ENCODE measurements at regions not wholly inside any gene's neighbourhood (a gene's known extent, or its start where the extent isn't known, plus 50 kb on each side); places are given as distances from the start of the nearest gene placed in this dataset.
"Not testable (repeated sequence)": the region's sequence is repeated elsewhere in the genome, so short reads cannot be mapped to it uniquely, and the experiment has no call there.

- no peak for DNase-seq (ENCODE audit: low spot score)
Measured at GRCh38 chr3:87719060-87719459, 339.7 kb downstream of the CGGBP1 start.

DNA sequence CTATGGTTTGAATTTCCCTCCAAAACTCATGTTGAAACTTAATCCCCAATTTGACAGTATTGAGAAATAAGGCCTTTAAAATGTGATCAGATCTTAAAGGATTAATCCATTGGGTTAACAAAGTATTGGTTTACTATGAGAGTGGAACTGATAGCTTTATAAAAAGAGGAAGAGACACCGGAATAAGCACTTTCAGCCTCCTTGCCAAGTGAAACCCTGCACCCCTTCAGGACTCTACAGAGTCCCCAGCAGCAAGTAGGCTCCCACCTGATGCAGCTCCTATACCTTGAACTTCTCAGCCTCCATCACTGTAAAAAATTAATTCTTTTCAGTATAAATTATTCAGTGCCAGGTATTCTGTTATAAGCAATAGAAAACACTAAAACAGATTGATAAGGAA is 348.3 kb downstream of the CGGBP1 start:
- DNase-seq (ENCODE audit: low spot score): no peak

DNA sequence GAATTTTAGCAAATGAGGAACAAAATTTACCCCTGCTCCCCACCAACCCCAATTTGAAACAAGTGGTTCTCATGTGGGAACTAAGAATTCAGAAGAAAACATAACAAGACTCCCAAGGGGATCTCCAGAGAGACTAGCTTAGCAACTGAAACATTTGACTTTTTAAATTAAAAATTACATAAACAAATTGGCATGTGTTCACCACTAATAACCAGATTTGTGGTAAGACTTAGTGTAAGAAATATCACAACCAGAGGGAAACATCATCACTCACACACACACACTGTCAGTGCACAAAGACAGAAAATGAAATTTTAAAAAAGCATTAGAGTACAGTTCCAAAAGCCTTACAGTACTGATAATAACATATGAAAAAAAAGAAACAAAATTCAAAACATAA is 348.8 kb downstream of the CGGBP1 start:
- DNase-seq (ENCODE audit: low spot score): no peak

- no peak for DNase-seq (ENCODE audit: low spot score)
Measured at GRCh38 chr3:87706176-87706575, 352.6 kb downstream of the CGGBP1 start.

DNA sequence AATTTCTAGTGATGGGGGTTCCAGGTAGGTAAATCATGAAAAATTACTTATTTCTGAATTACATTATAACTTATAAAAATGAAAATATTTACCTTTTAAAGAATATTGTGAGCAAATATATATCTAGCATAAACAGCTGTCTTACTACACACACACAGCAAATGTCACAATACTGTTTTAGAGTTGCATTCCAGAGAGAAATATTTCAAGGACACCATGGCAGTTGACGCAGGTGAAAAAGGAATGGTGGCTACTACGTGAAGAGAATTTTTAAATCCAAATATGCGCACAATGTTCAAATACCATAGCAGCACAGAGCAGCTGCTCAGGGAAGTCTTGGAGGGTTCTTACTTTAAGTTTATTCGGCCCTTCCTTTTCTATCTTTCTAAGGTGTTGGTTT is 356.2 kb downstream of the CGGBP1 start:
- DNase-seq (ENCODE audit: low spot score): no peak

DNA sequence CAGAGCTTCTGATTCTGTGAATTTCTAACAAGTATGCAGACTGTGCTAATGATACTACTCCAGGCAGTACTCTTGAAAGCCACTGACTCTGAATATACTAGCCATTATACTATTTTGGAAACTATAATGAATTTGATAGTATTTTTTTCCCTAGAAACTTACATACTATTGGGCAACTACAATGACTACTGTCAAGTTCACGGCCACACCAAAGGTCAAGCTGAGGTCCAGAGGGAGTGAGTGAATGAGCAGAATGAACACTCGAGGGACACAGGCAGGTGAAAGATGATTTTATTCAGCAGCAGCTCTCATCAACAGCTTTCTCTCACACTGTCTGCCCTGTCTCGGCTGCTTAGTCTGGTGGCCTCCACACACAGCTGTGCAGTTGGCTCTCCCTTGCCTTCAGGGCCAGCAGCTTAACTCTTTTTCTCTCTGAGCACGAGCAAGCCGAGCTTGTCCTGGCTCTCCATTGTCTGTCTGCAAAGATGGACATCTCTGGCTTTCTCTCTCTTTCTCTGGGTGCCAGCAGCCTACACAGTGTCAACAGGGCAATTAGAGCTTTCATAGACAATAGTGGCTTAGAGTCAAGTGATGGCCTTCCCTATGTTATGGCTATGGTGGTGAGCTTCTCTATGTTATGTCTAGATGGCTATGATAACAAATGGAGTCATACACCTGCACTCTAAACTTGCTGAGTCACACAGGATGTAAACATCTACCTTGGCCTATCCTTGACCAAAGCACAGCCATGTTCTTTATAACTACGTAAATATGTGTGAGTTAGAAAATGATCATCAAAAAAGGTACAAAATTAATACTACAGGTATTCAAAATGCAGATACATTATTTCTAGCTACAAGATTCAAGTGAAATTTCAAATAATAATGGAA is 362.4 kb downstream of the CGGBP1 start:
- no peak for DNase-seq (ENCODE audit: low spot score)

DNA sequence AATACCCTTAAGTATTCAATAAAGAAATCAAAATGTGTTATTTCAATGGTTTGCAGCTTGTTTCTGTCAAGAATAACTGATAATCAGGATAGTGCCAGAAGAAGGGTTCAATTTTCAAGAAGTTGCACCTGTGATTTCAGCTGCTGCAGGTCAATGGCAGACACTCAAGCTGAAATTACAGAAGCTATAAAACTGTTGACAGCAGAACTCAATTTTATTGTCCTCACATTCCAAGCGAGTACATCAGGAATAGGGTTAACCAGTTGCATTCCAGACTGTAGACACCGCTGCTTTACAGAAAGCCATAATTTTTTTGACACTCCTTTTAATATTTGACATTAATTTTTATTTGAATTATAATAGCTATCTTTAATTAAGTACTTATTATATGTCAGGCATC is 364.1 kb downstream of the CGGBP1 start:
- DNase-seq (ENCODE audit: low spot score): no peak

DNA sequence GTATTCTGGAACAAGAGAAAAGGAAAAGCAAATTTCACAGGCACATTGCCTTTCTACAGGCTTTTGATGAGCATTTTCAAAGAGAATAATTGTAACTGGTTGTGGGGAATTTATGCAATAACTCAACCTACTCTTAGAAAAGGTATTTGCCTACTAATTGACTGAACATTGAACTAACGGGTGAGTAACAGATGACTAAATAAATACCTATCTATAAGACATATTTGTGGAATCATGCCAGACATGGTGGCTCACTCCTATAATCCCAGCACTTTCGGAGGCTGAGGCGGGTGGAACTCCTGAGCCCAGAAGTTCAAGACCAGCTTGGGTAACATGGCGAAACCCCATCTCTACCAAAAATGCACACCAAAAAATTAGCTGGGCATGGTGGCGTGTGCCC is 367.7 kb downstream of the CGGBP1 start:
- no peak for DNase-seq (ENCODE audit: low spot score)

DNA sequence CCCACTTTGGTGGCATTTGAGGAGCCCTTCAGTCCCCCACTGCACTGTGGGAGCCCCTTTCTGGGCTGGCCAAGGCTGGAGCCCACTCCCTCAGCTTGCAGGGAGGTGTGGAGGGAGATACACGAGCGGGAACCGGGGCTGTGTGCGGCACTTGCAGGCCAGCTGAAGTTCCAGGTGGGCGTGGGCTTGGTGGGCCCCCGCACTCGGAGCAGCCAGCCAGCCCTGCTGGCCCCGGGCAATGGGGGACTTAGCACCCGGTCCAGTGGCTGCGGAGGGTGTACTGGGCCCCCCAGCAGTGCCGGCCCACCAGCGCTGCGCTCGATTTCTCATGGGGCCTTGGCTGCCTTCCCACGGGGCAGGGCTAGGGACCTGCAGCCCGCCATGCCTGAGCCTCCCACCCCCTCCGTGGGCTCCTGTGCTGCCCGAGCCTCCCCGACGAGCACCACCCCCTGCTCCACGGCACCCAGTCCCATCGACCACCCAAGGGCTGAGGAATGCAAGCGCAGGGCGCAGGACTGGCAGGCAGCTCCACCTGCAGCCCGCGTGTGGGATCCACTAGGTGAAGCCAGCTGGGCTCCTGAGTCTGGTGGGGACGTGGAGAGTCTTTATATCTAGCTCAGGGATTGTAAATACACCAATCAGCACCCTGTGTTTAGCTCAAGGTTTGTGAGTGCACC is 379.7 kb downstream of the CGGBP1 start:
- not testable (repeated sequence) for DNase-seq (ENCODE audit: low spot score)

- no peak for DNase-seq (ENCODE audit: low spot score)
Measured at GRCh38 chr3:87674397-87675161, 384.2 kb downstream of the CGGBP1 start.

GRCh38 chr3:87673132-87673531 is 385.7 kb downstream of the CGGBP1 start:
- DNase-seq (ENCODE audit: low spot score): no peak

DNA sequence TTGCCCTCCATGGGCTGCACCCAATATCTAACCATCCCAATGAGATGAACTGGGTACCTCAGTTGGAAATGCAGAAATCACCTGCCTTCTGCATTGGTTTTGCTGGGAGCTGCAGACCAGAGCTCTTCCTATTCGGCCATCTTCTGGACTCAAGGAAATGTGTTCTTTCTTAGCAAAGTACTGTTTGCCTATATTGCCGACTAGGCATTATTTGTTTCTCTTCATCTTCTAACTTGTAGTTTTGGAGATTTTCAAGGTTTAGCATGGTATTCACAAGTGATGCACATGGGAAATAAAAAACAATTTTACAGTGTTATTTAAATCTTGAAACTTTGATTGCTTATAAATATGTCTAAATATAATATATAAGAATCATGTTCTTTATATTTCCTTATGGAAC is 377.8 kb upstream of the POU1F1 start:
- DNase-seq (ENCODE audit: low spot score): no peak

- not testable (repeated sequence) for DNase-seq (ENCODE audit: low spot score)
Measured at GRCh38 chr3:87653138-87653537, 376.8 kb upstream of the POU1F1 start.

DNA sequence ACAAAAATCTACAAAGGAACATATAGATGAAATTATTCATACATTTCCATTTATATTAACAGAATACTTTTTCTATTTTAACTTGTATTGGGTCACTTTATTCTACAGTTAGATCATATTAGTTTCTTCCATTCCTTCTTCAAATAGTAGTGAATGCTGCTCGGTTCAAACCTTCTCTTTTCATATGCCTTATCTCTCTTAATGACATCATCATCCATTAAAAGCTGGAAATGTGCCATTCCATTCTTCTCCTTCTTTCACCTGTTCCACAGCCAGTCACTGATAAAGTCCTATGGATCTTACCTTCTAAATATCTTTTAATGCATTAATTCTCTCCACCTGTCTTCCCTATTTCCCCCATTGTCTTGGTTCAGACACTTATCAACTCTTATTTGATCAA is 358.0 kb upstream of the POU1F1 start:
- no peak for DNase-seq (ENCODE audit: low spot score)

DNA sequence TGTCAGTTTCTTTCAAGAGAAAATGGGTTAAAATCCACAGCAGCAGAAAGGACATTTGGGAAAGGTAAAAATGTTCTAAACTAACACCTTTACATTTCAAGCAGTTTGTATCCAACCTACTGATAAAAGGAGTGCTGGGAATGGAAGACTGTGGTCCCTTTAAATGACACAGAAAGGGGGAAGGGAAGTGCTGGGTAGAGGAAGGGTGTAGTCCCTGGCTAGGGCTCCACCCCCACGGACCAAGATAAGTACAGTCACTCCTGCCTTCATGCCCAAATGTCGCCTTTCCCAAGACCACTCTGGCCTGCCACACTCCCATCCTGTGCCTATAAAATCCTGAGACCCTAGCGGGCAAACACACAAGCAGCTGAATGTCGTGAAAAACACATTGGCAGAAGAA is 350.9 kb upstream of the POU1F1 start:
- no peak for DNase-seq (ENCODE audit: low spot score)

DNA sequence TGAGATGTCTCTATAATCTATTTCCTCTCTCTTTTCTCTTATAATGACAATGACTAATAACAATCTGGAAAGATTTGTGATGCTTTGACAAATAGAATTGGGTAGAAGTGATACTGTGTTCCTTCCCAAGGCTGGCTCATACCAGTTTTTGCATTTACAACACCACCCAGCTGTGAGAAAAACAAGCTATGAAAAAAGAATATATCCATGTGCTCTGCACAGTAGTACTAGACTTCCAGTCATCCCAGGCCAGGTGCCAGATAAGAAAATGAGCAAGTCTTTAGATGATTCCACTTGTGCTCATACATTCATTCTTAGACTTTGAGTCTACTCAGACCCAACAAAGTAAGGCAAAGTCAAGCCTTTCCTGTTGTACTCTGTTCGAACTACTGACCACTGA is 350.2 kb upstream of the POU1F1 start:
- no peak for DNase-seq (ENCODE audit: low spot score)

- DNase-seq (ENCODE audit: low spot score): no peak
Measured at GRCh38 chr3:87625876-87626275, 349.5 kb upstream of the POU1F1 start.

DNA sequence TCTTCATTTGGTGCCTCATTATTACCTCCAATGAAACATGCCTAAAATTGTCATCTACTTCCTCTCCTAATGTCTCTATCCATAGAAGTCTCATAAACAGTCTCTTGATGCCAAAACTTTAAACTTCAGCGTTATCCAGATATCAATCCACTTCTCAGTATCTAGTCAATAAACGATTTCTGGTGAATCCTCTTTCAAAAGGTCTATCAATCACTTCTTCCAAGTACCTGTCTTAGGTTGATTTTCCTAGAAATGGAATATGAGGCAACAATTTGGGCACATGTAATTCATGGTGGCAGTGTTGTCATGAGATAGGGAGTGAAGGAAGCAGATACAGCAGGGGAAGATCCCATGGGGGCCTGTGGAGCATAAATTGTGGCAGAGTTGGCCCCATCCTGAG is 348.5 kb upstream of the POU1F1 start:
- no peak for DNase-seq (ENCODE audit: low spot score)

DNA sequence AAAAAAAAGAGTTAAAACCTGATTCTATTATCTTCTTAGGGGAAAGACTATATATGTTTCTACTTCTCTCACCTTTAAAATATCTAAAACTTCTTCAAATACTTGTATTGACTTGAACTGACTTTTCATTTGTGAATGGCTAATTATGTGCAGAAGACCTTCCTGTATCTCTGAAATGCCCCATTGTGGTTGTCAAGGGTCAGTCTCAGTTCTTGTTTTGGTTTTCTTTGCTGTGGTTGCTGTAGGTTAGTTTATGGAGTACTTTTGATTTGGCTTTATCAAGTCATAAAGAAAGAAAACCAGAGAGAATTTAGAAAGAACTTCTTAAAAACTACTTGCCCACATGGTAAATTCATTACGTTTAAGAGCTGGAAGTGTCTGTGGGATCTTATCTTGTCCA is 345.3 kb upstream of the POU1F1 start:
- no peak for DNase-seq (ENCODE audit: low spot score)

GRCh38 chr3:87615506-87615905 is 339.1 kb upstream of the POU1F1 start:
- DNase-seq (ENCODE audit: low spot score): no peak

DNA sequence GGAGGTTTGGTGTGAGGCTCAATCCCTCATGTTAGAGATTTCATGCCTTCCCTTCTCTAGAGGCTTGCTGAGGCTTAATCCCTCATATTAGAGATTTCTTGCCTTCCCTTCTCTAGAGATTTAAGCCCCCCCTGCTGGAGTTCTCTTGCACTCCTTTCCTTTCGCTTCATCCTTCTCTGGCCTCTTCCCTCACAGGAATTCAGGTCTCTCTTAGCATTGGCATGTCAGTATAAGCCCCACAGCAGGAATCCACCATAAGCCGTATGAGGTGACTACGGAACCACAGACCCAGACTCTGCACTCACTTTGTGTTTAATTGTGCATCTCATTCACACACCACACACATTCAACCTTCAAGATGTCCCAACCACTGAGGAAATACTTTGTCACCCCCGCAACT is 338.6 kb upstream of the POU1F1 start:
- no peak for DNase-seq (ENCODE audit: low spot score)

GRCh38 chr3:87607234-87607633 is 330.9 kb upstream of the POU1F1 start:
- no peak for DNase-seq (ENCODE audit: low spot score)

DNA sequence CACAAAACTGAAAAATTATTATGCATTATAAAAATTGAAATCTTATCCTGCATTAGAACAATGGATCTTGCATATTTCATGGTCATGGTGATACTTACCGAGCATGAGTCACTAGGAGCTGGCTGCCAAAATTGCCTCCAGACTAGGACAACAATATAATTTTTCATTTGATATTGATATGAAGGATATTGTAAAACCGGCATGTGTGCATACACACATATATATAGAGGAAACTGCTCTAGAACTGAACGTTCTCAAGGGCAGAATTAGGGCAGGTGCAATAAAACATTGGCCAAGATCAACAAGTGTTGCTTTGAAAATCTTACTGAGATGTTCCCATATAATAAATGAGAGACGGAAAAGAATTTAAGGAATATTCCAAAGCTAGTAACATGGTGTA is 319.4 kb upstream of the POU1F1 start:
- DNase-seq (ENCODE audit: low spot score): no peak

Measured in H4 (cell line).